GM23248 (cell line): ENCODE measurements at regions not wholly inside any gene's neighbourhood (a gene's known extent, or its start where the extent isn't known, plus 50 kb on each side); places are given as distances from the start of the nearest gene placed in this dataset.
"Not testable (repeated sequence)": the region's sequence is repeated elsewhere in the genome, so short reads cannot be mapped to it uniquely, and the experiment has no call there.

Source experiments
- DNase-seq: peaks from one replicate; pipeline ENCODE4 v3.0.0-alpha.2; 2015
- H2AFZ ChIP-seq: fragments of 200-600 bp; sonication (generic); 2 replicates; pipeline ENCODE4 v1.6.1; 2016; ENCODE audit warnings: antibody characterized with exemption
- H3F3A ChIP-seq: fragments of 200-600 bp; sonication (generic); 2 replicates; pipeline ENCODE4 v1.6.1; 2016; ENCODE audit warnings: mild to moderate bottlenecking, antibody characterized with exemption, mixed run types; ENCODE audit not compliant: insufficient read depth
- H3K27ac ChIP-seq: fragments of 200-600 bp; sonication (generic); 2 replicates; pipeline ENCODE4 v1.5.1; 2016; ENCODE audit warnings: mild to moderate bottlenecking
- H3K27me3 ChIP-seq: fragments of 200-600 bp; sonication (generic); replicated peaks from 2 replicates; pipeline ENCODE4 v1.6.1; 2016; ENCODE audit warnings: mild to moderate bottlenecking; ENCODE audit not compliant: insufficient read depth
- H3K36me3 ChIP-seq: fragments of 200-600 bp; sonication (generic); 2 replicates; pipeline ENCODE4 v1.6.1; 2016; ENCODE audit warnings: low read depth, mild to moderate bottlenecking
- H3K4me1 ChIP-seq: fragments of 200-600 bp; sonication (generic); 2 replicates; pipeline ENCODE4 v1.6.1; 2016; ENCODE audit warnings: mild to moderate bottlenecking; ENCODE audit not compliant: insufficient read depth
- H3K4me2 ChIP-seq: fragments of 200-600 bp; sonication (generic); one replicate; pipeline ENCODE4 v1.6.1; 2016; ENCODE audit warnings: mild to moderate bottlenecking; ENCODE audit not compliant: unreplicated experiment
- H3K4me3 ChIP-seq: fragments of 200-600 bp; sonication (generic); 2 replicates; pipeline ENCODE4 v1.5.1; 2016; ENCODE audit warnings: mild to moderate bottlenecking
- H3K79me2 ChIP-seq: fragments of 200-600 bp; sonication (generic); 2 replicates; pipeline ENCODE4 v1.6.1; 2016; ENCODE audit warnings: mild to moderate bottlenecking; ENCODE audit not compliant: insufficient read depth
- H3K9ac ChIP-seq: fragments of 200-600 bp; sonication (generic); 2 replicates; pipeline ENCODE4 v1.6.1; 2016; ENCODE audit warnings: mild to moderate bottlenecking
- H3K9me2 ChIP-seq: fragments of 200-600 bp; sonication (generic); 2 replicates; pipeline ENCODE4 v1.6.1; 2016; ENCODE audit warnings: mixed run types, mild to moderate bottlenecking, moderate library complexity; ENCODE audit not compliant: insufficient read depth
- H3K9me3 ChIP-seq: fragments of 200-600 bp; sonication (generic); one replicate; pipeline ENCODE4 v1.6.1; 2017; ENCODE audit warnings: low read depth
- H4K20me1 ChIP-seq: fragments of 200-600 bp; sonication (generic); 2 replicates; pipeline ENCODE4 v1.6.0; 2016; ENCODE audit not compliant: insufficient read depth
- EZH2 ChIP-seq: fragments of 200-600 bp; sonication (generic); IDR thresholded peaks from 2 replicates; pipeline ENCODE4 v1.6.1; 2018; ENCODE audit warnings: antibody characterized with exemption, mild to moderate bottlenecking; ENCODE audit not compliant: insufficient read depth, poor library complexity, severe bottlenecking
- EZH2phosphoT487 ChIP-seq: fragments of 200-600 bp; sonication (generic); IDR thresholded peaks from 2 replicates; pipeline ENCODE4 v1.6.1; 2018; ENCODE audit warnings: antibody characterized with exemption, moderate library complexity, mild to moderate bottlenecking, low read depth; ENCODE audit not compliant: insufficient read depth
- WGBS, 2 experiments: methylation state at CpG; one replicate each; pipeline ENCODE4 v1.1.6; 2015 to 2017; ENCODE audit warnings: low lambda C conversion rate in 2 of 2, low coverage in 1 of 2; ENCODE audit errors: missing lambda C conversion rate in 2 of 2; 5-methylcytosine and 5-hydroxymethylcytosine counted together
- in situ Hi-C: fragments of 300-500 bp; cut with MboI; formaldehyde crosslinking; loops from 2 replicates; pipeline ENCODE4 v1.15.0; 2020

- Histone ChIP-seq H3K9ac (no peak overlapping the region), H3K9me3 (no peaks in the 10 kb centered on the region), H3F3A (no peaks in the 10 kb centered on the region), H3K36me3 (no peaks in the 10 kb centered on the region), H4K20me1 (no peaks in the 10 kb centered on the region), H3K4me2 (no peak overlapping the region), H3K4me1 (no peaks in the 10 kb centered on the region), H3K79me2 (no peaks in the 10 kb centered on the region), H3K27me3 (no peaks in the 10 kb centered on the region), H2AFZ (no peak overlapping the region), H3K4me3 (no peak overlapping the region), H3K27ac (no peak overlapping the region), H3K9me2 (no peaks in the 10 kb centered on the region)
- DNase-seq = no peak
- 5 to 16% methylated on average over 1 of the region's 1 CpG for whole genome bisulfite sequencing, 2 experiments
- in situ Hi-C loops = no loop called here
- no peak for TF ChIP-seq EZH2phosphoT487
- TF ChIP-seq EZH2 = no peak
Observed at GRCh38 chr5:12876541-12877298, 972.5 kb upstream of the CTNND2 start.

- no peaks in the 10 kb centered on the region for H3K9me3 ChIP-seq
- H2AFZ ChIP-seq = no peak overlapping the region
- no peak overlapping the region for H3K4me3 ChIP-seq
- H3K9ac ChIP-seq = no peak overlapping the region
- no peaks in the 10 kb centered on the region for H3K4me1 ChIP-seq
- TF ChIP-seq EZH2phosphoT487 (no peak), EZH2 (no peak)
- no peaks in the 10 kb centered on the region for H3K9me2 ChIP-seq
- H3K27me3 ChIP-seq = no peaks in the 10 kb centered on the region
- H3F3A ChIP-seq = no peaks in the 10 kb centered on the region
- H3K79me2 ChIP-seq = no peaks in the 10 kb centered on the region
- WGBS, 2 experiments = 0 to 5% methylated on average over 1 of the region's 1 CpG
- no peaks in the 10 kb centered on the region for H3K36me3 ChIP-seq
- H3K4me2 ChIP-seq = no peak overlapping the region
- in situ Hi-C loops = no loop called here
- H4K20me1 ChIP-seq = no peaks in the 10 kb centered on the region
- DNase-seq = no peak
- no peak overlapping the region for H3K27ac ChIP-seq
Observed at GRCh38 chr5:12870872-12871539, 966.8 kb upstream of the CTNND2 start.

- no peak for DNase-seq
- in situ Hi-C loops = no loop called here
- H3K79me2 ChIP-seq = no peaks in the 10 kb centered on the region
Observed at GRCh38 chr5:12865529-12865928, 961.3 kb upstream of the CTNND2 start.

GRCh38 chr5:12861886-12862654 is 957.8 kb upstream of the CTNND2 start:
- Histone ChIP-seq H3K27ac (no peak overlapping the region), H3K9me3 (no peaks in the 10 kb centered on the region), H3K27me3 (no peaks in the 10 kb centered on the region), H2AFZ (no peak overlapping the region), H4K20me1 (no peaks in the 10 kb centered on the region; the same call in 1 of the 2 replicates), H3K4me2 (no peak overlapping the region), H3F3A (no peaks in the 10 kb centered on the region), H3K9ac (no peak overlapping the region), H3K4me3 (no peak overlapping the region), H3K36me3 (no peaks in the 10 kb centered on the region), H3K4me1 (no peaks in the 10 kb centered on the region), H3K79me2 (no peaks in the 10 kb centered on the region), H3K9me2 (no peaks in the 10 kb centered on the region)
- in situ Hi-C loops = no loop called here
- 45% methylated on average over 7 of the region's 7 CpGs for WGBS, 2 experiments
- DNase-seq = no peak
- TF ChIP-seq EZH2 (no peak), EZH2phosphoT487 (no peak)

More at GRCh38 chr5:12865529-12865928, 961.3 kb upstream of the CTNND2 start:
- TF ChIP-seq EZH2 (no peak), EZH2phosphoT487 (no peak)
- Histone ChIP-seq H4K20me1 (no peaks in the 10 kb centered on the region), H3K4me2 (no peak overlapping the region), H3K36me3 (no peaks in the 10 kb centered on the region), H3K9me2 (no peaks in the 10 kb centered on the region), H3K27me3 (no peaks in the 10 kb centered on the region), H3K27ac (no peak overlapping the region), H2AFZ (no peak overlapping the region), H3F3A (no peaks in the 10 kb centered on the region), H3K4me3 (no peak overlapping the region), H3K4me1 (no peaks in the 10 kb centered on the region), H3K9ac (no peak overlapping the region), H3K9me3 (no peaks in the 10 kb centered on the region)

- H3K4me1 ChIP-seq, DNase-seq, H3K9ac ChIP-seq, H3K4me3 ChIP-seq, H3K79me2 ChIP-seq, H2AFZ ChIP-seq, H4K20me1 ChIP-seq, H3F3A ChIP-seq, H3K36me3 ChIP-seq, in situ Hi-C loops, H3K27me3 ChIP-seq, H3K9me3 ChIP-seq, H3K9me2 ChIP-seq, H3K4me2 ChIP-seq, H3K27ac ChIP-seq: not testable (repeated sequence)
- 0 to 10% methylated on average over 1 of the region's 1 CpG for WGBS, 2 experiments
Observed at GRCh38 chr5:12856105-12856504, 951.9 kb upstream of the CTNND2 start.
